ENCODE measurements at regions not wholly inside any gene's neighbourhood (a gene's known extent, or its start where the extent isn't known, plus 50 kb on each side); places are given as distances from the start of the nearest gene placed in this dataset.
"Not testable (repeated sequence)": the region's sequence is repeated elsewhere in the genome, so short reads cannot be mapped to it uniquely, and the experiment has no call there.

GRCh38 chr1:212495766-212496494 lies 63.2 kb downstream of the NENF start:
- DNase-seq, result no peak

- no peak for DNase-seq
Observed at GRCh38 chr1:212496682-212497081, 64.0 kb downstream of the NENF start.

GRCh38 chr1:212497553-212497952 lies 64.8 kb downstream of the NENF start:
- DNase-seq, result no peak

DNA sequence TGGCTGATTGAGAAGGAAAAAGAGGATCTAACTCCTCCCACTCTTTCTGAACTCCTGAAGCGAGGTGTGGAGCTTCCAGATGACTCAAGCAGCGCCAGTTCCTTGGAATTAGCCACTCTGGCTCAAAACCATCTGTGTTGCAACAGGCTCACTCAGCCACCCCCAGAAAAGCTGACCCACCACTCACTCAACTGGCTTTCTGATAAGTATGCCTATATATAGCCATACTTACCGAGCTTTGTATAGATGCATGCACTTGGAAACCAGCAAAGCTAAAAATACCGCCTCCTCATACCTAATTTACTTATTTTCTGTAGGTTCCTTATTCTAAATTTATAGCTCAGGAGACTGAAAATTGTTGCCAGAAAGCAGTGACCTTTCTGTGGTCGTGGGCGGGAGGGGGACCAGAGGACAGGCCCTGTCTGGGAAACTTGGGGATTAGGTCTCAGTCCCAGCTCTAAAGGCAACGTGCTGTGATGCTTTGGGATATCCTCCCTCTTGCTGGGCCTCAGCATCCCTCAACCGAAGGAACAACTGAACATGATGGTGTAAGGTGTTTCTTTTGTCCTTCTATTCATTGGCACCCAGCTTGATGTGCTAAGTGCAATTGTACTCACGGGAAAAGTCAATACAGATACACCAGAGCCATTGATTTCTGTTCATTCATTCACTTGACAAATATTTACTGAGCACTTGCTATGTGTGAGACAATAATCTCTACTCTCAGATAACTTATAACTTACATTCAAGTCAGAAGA lies 65.7 kb downstream of the NENF start:
- DNase-seq, result no peak

- DNase-seq, result no peak
Observed at GRCh38 chr1:212500351-212500750, 67.6 kb downstream of the NENF start.

- no peak for DNase-seq
Observed at GRCh38 chr1:212500983-212501382, 68.3 kb downstream of the NENF start.

DNA sequence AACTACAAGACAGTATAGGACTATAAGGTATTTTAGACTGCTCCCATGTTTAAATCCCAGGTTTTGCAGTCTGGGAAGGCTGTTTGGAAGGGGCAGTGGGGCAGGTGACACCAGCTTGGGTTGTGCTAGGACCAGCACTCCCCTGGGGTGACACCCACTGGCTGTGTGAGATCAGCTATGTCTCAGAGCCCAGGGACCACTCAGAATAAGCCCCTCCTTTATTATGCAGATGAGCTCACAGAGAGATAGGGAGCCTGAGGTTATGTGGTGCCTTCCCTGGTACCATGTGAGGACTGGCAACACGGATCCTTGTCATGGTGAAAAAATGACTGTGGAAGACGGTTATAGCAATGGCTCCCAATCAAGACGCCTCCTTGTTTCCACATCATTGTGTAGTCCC lies 71.0 kb downstream of the NENF start:
- no peak for DNase-seq

DNA sequence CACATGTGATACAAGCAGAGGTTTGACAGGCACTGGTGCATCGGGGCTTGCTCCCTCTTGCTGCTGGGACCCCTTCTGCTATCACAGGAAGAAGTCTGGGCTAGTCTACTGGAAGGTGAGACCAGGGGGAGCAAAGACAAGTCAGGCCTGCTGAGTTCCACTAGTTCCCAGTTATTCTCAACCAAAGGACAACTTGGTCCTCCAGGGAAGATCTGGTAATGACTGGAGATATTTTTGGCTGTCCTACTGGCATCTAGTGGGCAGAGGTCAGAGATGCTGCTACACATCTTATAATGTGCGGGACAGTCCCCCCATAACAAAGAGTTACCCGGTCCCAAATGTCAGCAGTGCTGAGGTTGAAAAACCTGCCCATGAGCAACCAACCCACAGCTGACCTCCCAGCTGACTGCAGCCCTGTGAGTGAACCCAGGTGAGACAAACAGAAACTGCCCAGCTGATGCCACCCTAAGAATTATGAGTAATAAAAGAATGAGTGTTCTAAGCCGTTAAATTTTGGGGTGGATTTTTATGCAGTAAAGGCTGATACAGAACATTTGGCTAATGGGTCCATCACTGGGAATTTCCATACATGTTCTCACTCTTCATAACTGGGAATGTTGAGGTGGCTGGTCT lies 71.6 kb downstream of the NENF start:
- no peak for DNase-seq

GRCh38 chr1:212506666-212507065 lies 73.9 kb downstream of the NENF start:
- no peak for DNase-seq

GRCh38 chr1:212507369-212507768 lies 74.6 kb downstream of the NENF start:
- no peak for DNase-seq

DNA sequence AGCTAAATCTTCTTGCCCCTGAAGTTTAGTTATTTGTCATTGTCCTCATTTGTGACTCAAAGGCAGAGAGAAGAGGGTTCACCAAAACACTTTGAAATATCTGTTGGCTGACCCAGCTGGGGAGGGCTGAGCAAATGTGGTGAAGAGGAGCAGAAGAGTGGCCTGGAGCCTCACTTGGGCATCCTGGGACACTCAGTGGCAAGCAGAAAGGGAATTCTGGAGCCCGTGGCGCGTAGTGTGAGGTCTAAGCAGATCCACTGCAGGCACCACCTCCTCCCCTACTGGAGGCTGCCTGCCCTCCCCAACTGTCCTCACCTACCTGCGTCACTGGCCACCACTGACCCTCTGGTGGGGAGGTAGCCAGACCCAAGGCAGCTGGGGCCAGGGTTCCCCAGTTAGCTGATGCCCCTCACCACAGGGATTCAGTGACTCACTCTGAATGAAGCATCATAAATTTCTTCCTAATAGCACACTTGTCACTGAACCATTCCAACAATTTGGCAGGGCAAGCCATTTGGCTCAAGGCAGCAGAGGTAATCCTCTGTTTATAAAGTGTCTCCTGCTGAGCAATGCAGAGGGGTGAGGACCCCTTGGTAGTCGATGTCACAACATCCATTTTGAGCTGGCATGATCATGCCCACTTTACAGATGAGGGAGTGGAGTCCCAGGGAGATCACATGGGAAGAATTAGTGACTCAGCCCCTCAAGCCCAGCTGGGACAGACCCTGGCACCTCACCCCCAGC lies 80.3 kb downstream of the NENF start:
- no peak for DNase-seq

DNA sequence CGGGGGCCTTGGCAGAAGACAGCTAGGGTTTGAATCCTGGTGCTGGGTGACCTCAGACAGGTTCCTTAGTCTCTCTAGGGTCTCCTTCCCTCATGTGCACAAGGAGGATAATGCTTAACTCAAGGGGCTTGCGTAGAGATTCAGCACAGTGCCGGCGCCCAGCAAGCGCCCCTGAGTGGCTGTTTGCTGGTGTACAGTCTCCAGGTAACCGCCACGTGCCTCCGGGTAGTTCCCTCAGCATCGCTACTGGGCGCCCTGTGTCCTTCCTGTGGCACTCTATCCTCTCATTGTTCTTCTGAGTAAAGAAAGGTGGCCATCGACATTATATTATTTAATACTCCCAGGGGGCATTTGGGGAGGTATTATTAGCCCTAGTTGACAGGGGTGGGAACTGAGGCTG lies 80.9 kb downstream of the NENF start:
- DNase-seq, result no peak

DNA sequence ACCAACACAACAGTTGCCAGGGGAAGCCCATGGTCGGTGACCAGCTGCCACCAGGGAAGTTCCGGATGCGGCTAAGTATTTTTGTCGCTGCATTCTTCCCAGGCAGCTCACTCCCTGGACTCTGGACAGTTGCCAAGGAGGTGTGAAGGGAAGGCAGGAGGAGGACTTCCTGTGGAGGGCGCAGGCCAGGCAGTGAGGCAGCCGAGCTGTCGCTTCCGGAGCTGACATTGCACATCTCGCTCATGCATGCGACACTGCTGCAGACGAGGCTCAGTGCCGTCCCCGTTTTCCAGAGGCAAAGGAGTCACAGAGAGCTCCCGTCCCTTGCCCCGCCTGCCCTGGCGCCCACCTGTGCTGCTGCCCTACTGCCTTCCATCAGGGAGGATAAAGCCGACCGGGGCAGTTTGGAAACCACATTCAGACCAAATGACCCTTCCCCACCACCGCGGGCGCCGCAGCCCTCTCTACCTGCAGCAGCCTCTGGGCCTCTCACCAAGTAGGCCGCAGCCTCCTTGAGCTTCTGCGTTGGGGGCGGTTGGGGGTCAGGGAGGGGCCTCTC lies 81.4 kb downstream of the NENF start:
- DNase-seq, result peak; percentile 28

GRCh38 chr1:212514782-212515181 lies 82.1 kb downstream of the NENF start:
- DNase-seq, result peak; percentile 49

GRCh38 chr1:212515329-212515760 lies 82.6 kb downstream of the NENF start:
- no peak for DNase-seq

GRCh38 chr1:212516012-212516411 lies 83.3 kb downstream of the NENF start:
- not testable (repeated sequence) for DNase-seq

GRCh38 chr1:212518188-212519054 lies 85.7 kb downstream of the NENF start:
- DNase-seq, result no peak

- DNase-seq, result no peak
Observed at GRCh38 chr1:212519131-212519530, 86.4 kb downstream of the NENF start.

DNA sequence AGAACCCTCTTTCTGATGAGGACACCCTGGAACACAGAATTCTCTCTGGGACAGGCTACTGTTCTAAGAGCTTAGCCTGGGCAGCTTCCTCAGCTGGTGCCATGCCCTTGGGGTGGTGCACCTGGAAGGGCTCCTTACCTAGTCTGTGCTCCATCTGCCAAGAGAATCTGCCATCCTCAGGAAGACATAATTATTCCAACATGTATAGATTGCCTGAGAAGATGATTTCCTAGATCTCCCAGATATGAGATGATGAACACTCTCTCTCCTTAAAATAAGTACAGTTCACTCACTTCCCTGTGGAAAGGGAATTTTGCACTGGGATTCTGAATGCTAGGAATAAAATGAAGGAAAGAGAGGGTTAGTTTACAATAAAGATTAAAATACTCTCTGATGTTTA lies 87.6 kb downstream of the NENF start:
- no peak for DNase-seq

GRCh38 chr1:212520746-212521145 lies 87.8 kb upstream of the ATF3 start:
- no peak for DNase-seq

DNA sequence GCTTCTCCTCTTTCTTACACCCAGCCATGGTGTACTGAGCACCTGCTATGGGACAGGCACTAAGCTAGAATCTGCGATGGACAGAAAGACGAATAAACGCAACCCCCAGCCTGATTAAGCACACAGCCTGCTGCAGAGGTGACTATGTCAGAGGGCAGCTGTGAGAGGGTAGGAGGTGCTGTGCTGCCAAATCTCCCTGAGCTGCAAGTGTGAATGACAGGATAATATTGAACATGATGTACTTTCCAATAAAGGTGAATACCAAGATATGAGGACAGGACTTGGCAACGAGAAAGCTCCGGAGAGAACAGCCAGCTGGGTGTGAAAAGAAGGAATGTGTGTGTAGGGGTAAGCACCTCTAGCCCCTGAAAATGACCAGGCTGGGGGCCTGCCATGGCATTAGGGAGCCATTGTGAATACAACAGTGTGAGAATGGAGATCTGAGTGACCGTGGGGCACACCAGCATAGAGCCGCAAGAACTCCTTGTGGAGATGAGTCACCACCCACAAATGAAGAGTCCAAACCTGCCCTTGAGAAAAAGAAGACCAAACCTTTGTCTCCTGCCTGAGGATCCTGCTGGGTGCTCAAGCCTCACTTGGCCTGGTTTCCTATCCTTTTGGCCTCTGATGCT lies 83.0 kb upstream of the ATF3 start:
- DNase-seq, result no peak
